Endothelial cell of umbilical vein (primary cell): ENCODE measurements at regions not wholly inside any gene's neighbourhood (a gene's known extent, or its start where the extent isn't known, plus 50 kb on each side); places are given as distances from the start of the nearest gene placed in this dataset.

Experiments used
- EZH2 ChIP-seq: IDR thresholded peaks from 2 replicates; pipeline ENCODE4 v1.6.1; 2012; ENCODE audit warnings: borderline replicate concordance, low read depth, mild to moderate bottlenecking, moderate library complexity, low read length, inconsistent platforms; ENCODE audit not compliant: severe bottlenecking
- TF ChIP-seq, protein P1 (sequence below), 2 donors: IDR thresholded peaks; 1 replicate in 1 of 2; 2 replicates in 1 of 2; pipeline ENCODE4 v1.5.1; 2011; ENCODE audit warnings: low read length in 2 of 2, mild to moderate bottlenecking in 2 of 2, moderate library complexity in 2 of 2, control low read depth in 1 of 2, inconsistent platforms in 1 of 2, low read depth in 1 of 2; ENCODE audit not compliant: insufficient read depth in 1 of 2; ENCODE audit errors: extremely low read depth in 1 of 2
- TF ChIP-seq, protein P2 (sequence below): IDR thresholded peaks from 2 replicates; pipeline ENCODE4 v1.6.1; 2011; ENCODE audit not compliant: insufficient read depth, insufficient read length

DNA sequence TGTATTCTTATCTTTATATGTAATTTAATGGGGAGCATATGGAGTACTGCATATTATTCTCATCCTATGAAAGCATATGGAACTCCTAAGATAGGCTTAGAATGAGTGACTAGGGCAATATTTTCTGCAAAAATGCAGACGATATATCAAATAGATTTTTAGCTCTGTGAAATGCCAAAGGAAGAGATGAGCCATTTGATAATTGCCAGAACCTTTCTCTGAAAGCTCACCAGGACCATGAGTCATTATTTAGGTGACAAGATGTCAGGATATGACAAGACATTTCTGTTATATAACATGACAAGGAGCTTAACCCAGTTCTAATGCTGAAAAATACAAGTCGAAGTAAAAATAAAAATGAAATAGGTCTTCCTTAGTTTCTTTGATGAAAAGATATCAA is 145.0 kb downstream of the SLITRK6 start:
- TF ChIP-seq, protein P1, sequence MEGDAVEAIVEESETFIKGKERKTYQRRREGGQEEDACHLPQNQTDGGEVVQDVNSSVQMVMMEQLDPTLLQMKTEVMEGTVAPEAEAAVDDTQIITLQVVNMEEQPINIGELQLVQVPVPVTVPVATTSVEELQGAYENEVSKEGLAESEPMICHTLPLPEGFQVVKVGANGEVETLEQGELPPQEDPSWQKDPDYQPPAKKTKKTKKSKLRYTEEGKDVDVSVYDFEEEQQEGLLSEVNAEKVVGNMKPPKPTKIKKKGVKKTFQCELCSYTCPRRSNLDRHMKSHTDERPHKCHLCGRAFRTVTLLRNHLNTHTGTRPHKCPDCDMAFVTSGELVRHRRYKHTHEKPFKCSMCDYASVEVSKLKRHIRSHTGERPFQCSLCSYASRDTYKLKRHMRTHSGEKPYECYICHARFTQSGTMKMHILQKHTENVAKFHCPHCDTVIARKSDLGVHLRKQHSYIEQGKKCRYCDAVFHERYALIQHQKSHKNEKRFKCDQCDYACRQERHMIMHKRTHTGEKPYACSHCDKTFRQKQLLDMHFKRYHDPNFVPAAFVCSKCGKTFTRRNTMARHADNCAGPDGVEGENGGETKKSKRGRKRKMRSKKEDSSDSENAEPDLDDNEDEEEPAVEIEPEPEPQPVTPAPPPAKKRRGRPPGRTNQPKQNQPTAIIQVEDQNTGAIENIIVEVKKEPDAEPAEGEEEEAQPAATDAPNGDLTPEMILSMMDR (IDR thresholded peaks at IDR 0.05; ENCODE audit: extremely low read depth in 1 of 2, insufficient read depth in 1 of 2, low read depth in 1 of 2, low read length in 2 of 2) = no peak
- TF ChIP-seq, protein P2, sequence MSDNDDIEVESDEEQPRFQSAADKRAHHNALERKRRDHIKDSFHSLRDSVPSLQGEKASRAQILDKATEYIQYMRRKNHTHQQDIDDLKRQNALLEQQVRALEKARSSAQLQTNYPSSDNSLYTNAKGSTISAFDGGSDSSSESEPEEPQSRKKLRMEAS = no peak
- no peak for TF ChIP-seq EZH2
